Esophagus squamous epithelium (tissue), 5 donors: ENCODE measurements at regions not wholly inside any gene's neighbourhood (a gene's known extent, or its start where the extent isn't known, plus 50 kb on each side); places are given as distances from the start of the nearest gene placed in this dataset.
A peak's percentile ranks its signal among the peaks of the same experiment; 100 is the strongest.

Experiments
- DNase-seq: peaks from one replicate; lab custom pipeline; 2025; lab: John Stamatoyannopoulos, UW
- H3K27ac ChIP-seq, 4 donors: fragments of 200-600 bp; sonication (generic); one replicate each; pipeline ENCODE4 v1.5.1; 2016 to 2019; ENCODE audit warnings: mild to moderate bottlenecking in 1 of 4
- H3K27me3 ChIP-seq, 4 donors: fragments of 200-600 bp; sonication (generic); 1 replicate in 3 of 4; 2 replicates in 1 of 4; pipeline versions ENCODE4 v1.5.1 to v1.6.0; 2017 to 2021; ENCODE audit warnings: antibody characterized with exemption in 1 of 4
- H3K36me3 ChIP-seq, 3 donors: fragments of 200-600 bp; sonication (generic); one replicate each; pipeline ENCODE4 v1.5.1; 2016 to 2019
- H3K4me1 ChIP-seq, 3 donors: fragments of 200-600 bp; sonication (generic); one replicate each; pipeline ENCODE4 v1.5.1; 2017 to 2019
- H3K4me3 ChIP-seq, 4 donors: fragments of 200-600 bp; sonication (generic); 1 replicate in 3 of 4; 2 replicates in 1 of 4; pipeline ENCODE4 v1.5.1; 2016 to 2019; ENCODE audit warnings: mild to moderate bottlenecking in 2 of 4, moderate library complexity in 1 of 4
- H3K9me3 ChIP-seq, 3 donors: fragments of 200-600 bp; sonication (generic); one replicate each; pipeline ENCODE4 v1.5.1; 2016 to 2019
- POLR2A ChIP-seq, 4 donors: fragments of 450-650 bp; IDR thresholded peaks; one replicate each; pipeline ENCODE4 v1.6.1; 2017; ENCODE audit warnings: antibody characterized with exemption in 4 of 4, mild to moderate bottlenecking in 4 of 4, moderate library complexity in 3 of 4
- WGBS, 2 donors: methylation state at CpG; one replicate each; pipeline ENCODE4 v1.1.5; 2018; 5-methylcytosine and 5-hydroxymethylcytosine counted together
- intact Hi-C: fragments of 100-400 bp; cut with DNase I; formaldehyde crosslinking; loops from one replicate; pipeline ENCODE4 v1.15.0; 2022
- TF ChIP-seq, protein P1 (sequence below), 6 experiments: fragments of 450-650 bp in 4 of 6; fragments of 200-600 bp in 2 of 6; sonication (generic) in 2 of 6; IDR thresholded peaks; one replicate each; pipeline ENCODE4 v1.5.1; 2016 to 2019; ENCODE audit warnings: antibody characterized with exemption in 6 of 6, mild to moderate bottlenecking in 4 of 6, moderate library complexity in 4 of 6
- donor health status: DM: yes; HTN: yes; CAD: no.

DNA sequence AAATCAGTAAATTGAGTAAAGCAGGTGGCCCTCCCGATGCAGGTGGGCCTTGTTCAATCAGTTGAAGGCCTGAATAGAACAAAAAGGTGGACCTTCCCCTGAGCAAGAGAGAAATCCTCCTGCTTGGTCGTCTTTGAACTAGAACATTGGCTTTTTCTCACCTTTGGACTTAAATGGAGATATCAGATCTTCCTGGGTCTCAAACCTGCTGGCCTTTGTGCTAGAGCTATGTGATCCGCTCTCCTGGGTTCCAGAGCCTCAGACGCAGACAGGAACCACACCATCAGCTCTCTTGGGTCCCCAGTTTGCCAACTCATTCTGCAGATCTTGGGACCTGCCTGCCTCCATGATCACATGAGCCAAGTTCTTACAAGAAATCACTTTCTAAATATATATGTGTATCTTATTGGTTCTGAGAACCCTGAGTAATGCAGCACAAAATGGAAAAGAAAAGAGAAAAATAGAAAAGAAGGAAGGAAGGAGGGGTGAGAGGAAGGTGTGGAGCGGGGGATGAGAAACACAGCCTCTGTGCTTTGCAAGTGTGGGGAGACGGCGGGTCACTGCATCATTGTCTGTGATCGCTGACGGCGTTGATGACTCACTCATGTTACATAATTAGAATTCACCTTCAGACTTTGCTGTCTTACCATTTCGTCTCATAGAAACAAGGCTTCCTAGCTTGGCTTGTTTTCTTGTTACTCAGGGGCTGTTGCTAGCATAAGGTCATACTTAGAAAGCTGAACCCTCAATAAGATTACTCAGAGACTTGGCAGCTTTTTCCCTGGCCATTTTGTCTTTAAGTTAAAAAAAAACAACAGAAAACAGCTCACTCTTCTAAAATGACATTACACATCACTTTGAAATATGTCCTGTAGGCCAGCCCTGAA lies 85.7 kb upstream of the NEDD9 start:
- Histone ChIP-seq H3K36me3 (no peaks in the 10 kb centered on the region), H3K27me3 (no peaks in the 10 kb centered on the region), H3K4me1 (peaks cover 15 to 47% (median 18%) of the 10 kb centered on the region in 3 donors), H3K27ac (peak overlapping the region; percentile 45 to 73 (median 54)), H3K4me3 (no peak overlapping the region), H3K9me3 (no peaks in the 10 kb centered on the region)
- 29 to 30% methylated on average over 11 of the region's 11 CpGs for WGBS, 2 donors
- DNase-seq: no peak
- intact Hi-C loops: no loop called here
- TF ChIP-seq, protein P1, sequence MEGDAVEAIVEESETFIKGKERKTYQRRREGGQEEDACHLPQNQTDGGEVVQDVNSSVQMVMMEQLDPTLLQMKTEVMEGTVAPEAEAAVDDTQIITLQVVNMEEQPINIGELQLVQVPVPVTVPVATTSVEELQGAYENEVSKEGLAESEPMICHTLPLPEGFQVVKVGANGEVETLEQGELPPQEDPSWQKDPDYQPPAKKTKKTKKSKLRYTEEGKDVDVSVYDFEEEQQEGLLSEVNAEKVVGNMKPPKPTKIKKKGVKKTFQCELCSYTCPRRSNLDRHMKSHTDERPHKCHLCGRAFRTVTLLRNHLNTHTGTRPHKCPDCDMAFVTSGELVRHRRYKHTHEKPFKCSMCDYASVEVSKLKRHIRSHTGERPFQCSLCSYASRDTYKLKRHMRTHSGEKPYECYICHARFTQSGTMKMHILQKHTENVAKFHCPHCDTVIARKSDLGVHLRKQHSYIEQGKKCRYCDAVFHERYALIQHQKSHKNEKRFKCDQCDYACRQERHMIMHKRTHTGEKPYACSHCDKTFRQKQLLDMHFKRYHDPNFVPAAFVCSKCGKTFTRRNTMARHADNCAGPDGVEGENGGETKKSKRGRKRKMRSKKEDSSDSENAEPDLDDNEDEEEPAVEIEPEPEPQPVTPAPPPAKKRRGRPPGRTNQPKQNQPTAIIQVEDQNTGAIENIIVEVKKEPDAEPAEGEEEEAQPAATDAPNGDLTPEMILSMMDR (IDR thresholded peaks at IDR 0.05): no peak
- TF ChIP-seq POLR2A (IDR thresholded peaks at IDR 0.05): no peak

DNA sequence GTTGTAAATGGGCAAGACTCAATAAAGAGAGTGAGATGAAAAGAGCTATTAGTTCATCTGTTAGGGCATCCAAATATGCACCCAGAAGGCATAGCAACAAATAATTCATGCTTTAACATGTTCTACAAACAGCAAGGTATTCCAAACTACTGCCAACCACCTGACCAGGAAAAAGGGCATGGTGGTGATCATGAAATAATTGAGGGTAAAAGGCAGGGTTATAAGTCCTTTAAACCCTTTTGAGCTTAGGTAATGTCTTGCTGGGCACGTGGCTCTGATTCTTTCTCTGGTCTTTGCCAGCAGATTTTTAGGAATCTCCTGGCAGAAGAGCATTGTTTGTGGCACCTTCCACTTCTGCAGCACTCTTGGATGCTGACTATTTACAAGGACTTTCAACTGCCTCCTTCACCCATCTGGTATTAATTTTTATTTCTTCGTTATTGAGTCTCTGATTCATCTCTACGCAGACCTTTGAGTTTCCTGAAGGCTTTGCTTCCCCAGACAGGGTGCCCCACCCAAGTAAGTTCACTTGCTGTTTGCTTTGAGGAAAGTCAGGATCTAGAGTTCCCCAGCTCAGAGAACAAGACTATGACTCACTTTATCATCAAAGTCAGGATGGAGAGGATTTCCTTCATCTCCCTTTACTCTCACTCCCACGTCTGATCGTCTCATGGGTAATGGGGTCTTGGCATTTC lies 83.4 kb upstream of the NEDD9 start:
- DNase-seq: no peak
- peaks cover 15 to 40% (median 18%) of the 10 kb centered on the region in 3 donors for H3K4me1 ChIP-seq
- H3K27ac ChIP-seq: peak overlapping the region; percentile 29 to 66 (median 56)
- WGBS, 2 donors: 25 to 29% methylated on average over 5 of the region's 5 CpGs
- H3K9me3 ChIP-seq: no peaks in the 10 kb centered on the region
- H3K4me3 ChIP-seq: no peak overlapping the region
- TF ChIP-seq, protein P1 (IDR thresholded peaks at IDR 0.05): no peak
- no peak for TF ChIP-seq POLR2A (IDR thresholded peaks at IDR 0.05)
- no peaks in the 10 kb centered on the region for H3K27me3 ChIP-seq
- H3K36me3 ChIP-seq: no peaks in the 10 kb centered on the region
- intact Hi-C loops: no loop called here

DNA sequence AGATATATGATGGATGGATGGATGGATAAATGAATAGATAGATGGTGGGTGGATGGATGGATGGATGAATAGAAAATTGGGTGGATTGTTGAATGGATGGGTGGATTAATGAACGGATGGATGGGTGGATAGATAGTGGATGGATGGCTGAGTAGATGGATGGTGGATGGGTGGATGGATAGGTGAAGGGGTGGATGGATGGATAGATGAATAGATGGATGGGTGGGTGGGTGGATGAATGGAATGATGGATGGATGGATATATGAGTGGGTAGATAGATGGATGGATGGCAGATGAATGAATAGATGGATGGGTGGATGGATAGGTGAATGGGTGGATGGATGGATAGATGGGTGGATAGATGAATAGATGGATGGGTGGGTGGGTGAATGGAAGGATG lies 80.7 kb upstream of the NEDD9 start:
- Histone ChIP-seq H3K9me3 (no peaks in the 10 kb centered on the region), H3K4me3 (no peak overlapping the region), H3K4me1 (peaks cover 10 to 31% (median 11%) of the 10 kb centered on the region in 3 donors), H3K27ac (no peak overlapping the region), H3K36me3 (no peaks in the 10 kb centered on the region), H3K27me3 (no peaks in the 10 kb centered on the region)
- DNase-seq: no peak
- WGBS, 2 donors: 94 to 97% methylated on average over 1 of the region's 1 CpG
- TF ChIP-seq POLR2A (IDR thresholded peaks at IDR 0.05): no peak
- TF ChIP-seq, protein P1 (IDR thresholded peaks at IDR 0.05): no peak
- intact Hi-C loops: no loop called here

DNA sequence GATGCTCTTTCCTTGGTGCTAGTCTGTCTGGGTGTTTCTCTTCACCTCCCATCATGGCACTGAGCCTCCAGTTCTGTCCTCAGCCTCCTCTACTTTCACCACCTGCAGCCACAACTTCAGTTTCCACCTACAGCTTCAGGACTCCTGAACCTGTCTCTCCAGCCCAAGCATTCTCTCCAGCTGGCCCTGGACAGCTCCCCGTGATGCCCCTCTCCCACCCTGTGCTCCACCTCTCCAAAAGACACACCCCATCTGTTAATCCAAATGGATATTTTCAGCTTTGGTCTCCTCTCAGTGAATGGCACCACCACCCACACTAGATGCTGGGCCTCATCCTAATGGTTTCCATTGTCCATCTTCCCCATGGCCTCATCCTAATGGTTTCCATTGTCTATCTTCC lies 79.5 kb upstream of the NEDD9 start:
- 100% methylated on average over 1 of the region's 1 CpG for WGBS, 2 donors
- DNase-seq: no peak
- intact Hi-C loops: no loop called here
- Histone ChIP-seq H3K27ac (no peak overlapping the region), H3K4me1 (peaks cover 4 to 24% (median 15%) of the 10 kb centered on the region in 3 donors), H3K36me3 (no peaks in the 10 kb centered on the region), H3K4me3 (no peak overlapping the region), H3K9me3 (no peaks in the 10 kb centered on the region), H3K27me3 (no peaks in the 10 kb centered on the region)
- TF ChIP-seq, protein P1 (IDR thresholded peaks at IDR 0.05): no peak
- no peak for TF ChIP-seq POLR2A (IDR thresholded peaks at IDR 0.05)
